IPS DF 19.7 (cell line): ENCODE measurements at regions not wholly inside any gene's neighbourhood (a gene's known extent, or its start where the extent isn't known, plus 50 kb on each side); places are given as distances from the start of the nearest gene placed in this dataset.

Source experiments
- DNase-seq: peaks from one replicate; pipeline ENCODE4 v3.0.0-alpha.2; 2013; ENCODE audit warnings: low read depth, low spot score

DNA sequence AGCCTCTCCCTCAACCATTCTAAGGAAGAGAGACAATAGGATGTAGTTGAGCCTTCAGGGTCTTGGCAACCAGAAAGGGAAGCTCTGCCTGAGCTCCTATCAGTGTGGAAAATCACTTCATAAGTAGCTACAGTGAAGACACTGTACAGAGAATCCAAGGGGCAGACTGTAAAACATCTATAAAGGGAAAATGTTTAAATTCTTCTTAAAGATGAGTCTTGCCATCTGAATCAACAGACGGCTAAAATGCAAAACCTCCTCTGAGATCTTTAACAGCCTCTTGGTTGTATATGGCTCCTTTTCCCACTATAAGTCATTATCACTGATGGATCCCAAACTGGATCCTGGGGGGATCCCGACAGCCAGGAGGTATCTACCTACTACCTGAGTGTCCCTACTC, 239.2 kb upstream of the SOX9 start:
- DNase-seq = no peak

DNA sequence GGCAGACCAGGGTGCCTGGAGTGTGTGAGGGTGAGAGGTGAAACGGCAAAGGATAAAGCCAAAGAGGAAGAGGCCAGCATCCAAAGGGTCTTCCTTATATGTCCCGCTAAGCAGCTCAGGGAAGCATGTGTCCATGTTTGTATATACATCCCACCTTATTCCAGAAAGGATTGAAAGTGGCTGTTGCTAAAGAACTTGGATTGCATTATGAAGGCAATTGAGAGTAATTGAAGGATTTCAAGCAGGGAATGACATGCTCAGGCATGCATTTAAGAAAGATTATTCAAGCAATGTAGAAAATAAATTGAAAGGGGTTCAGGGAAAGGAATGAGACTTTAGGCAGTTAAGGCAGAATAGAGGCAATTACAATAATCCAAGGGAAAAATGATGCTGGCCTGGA, 237.6 kb upstream of the SOX9 start:
- no peak for DNase-seq

DNA sequence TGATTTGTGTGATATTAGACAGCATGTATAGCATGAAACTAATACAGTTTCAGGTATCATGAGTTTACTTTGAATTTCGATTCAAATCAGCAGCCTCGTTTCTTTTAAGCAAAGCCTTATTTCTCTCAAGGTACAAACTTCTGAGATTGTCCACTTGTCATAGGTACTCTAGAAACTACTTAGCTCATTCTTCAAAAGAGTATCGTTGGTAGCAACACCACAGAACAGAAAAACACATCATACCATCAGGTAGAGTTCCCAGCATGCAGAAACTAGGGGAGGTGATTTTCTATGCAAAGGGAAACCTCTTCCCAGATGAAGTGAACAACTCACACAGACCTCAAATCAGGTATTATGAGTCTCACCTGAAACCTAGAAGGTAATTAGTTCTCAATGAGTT, 237.0 kb upstream of the SOX9 start:
- DNase-seq = no peak

DNA sequence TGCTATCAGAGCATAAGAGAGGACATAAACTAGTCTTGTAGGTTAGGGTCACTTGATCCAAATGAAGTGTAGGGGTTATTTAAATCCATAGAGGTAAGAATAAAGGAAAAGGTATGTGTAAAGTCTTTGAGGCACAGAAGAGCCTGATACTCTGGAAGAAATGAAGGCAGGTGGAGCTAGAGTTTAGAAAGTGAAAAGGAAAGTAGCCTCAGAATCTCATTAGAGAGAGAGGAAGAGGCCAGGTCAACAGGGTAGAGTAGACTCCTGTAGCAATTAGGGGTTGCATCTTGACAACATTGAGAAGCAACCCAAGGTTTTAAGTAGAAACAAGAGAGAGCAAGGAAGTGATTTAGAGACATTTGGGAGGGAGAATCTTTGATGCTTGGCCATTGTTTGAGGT, 235.2 kb upstream of the SOX9 start:
- no peak for DNase-seq

DNA sequence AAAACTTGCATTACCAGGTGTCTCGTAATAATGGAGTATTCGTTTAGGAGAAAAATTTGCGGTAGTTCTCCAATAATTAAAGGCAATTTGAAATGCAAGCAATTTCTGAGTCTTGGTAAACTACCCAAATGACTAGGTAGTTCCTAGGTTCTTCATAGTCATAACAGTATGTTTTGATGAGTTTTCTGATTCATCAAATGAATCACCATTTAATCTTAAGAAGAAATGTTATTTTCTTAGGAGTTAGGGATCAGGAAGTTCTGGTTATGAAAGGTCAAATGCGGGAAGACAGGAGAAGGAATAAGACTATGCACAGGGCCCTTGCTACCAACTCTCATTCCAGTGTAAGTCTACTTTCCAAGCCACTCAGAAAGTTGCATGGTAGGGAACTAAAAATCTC, 221.5 kb upstream of the SOX9 start:
- DNase-seq = no peak

DNA sequence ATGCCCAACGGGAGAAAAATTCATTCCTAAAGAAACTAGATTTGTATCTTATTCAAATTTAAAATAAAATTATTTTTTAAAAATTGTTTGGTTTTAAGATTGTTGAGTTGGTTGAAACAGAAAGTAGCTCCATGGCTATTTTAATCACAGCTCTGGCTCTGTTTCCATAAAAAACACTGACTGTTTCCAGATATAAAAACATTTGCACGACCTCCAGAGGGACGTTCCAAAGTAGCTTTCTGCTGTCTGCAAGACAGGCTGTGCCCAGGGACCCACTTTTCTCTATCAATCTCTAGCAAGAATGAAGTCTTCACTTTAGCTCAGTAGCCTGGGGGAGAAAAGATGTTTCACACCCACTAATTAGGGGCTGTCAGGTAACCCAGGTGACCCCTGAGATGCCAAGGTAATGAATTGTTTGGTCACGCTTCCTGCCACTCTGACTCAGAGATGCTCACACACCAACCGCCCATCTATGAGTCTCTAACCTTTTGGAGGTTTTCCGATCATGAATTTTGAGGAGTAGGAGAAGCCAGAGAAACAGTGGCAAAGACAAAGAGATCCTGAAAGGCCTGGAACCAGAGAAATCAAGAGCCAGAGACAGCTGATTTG, 220.1 kb upstream of the SOX9 start:
- DNase-seq = no peak

DNA sequence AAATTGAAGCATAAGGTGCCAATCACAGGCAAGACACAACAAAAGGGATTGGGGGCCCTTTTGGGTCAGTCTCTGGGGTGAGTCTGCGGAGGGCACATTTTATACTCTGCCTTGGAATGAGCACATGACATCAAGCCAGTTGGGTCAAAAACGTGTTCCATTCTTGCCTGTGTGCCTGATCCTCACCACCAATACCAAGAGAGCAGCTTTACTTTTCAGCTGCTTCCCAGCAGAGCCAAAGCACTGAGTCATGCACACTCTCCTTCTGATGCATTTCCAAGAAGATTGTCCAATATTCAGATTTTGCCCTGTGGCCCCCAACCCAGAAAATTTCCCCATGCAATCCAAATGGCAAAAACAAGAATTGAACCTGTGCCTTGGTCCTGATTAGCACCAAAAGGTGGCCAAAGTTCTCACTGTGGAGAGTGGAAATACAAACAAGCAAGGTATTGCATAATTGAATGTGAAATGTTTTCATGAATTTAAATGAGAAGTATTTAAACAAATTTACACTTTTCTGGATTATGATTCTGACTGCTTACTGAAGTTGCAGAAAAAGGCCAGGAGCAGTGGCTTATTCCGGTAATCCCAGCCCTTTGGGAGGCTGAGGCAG, 217.8 kb upstream of the SOX9 start:
- DNase-seq = no peak

DNA sequence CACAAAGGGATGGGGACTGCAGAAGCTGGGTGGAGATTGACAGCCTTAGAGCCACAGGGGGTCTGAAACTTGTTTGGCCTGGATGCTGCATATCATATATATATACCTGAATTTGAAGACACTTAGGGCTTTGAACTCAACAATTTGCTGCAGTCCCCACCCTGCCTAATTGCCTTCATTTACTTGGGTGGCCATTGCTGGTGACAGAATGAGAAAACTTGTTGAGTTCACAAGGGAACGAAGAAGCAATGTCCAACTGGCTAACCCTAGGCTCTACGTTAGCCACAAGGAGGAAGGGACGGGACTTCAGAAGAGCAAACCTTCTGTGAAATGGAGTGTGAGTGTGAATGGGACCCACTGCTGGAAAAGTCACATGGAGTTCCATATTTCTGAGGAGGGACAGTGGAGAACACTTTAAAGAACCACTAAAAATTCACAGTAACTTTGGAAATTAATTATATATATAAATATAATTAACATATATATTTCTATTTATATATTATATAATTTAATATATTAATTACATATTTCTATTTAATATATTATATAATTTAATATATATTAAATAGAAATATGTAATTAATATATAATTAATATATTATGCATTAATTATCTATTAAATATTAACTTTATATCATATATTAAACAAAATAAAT, 215.3 kb upstream of the SOX9 start:
- no peak for DNase-seq

DNA sequence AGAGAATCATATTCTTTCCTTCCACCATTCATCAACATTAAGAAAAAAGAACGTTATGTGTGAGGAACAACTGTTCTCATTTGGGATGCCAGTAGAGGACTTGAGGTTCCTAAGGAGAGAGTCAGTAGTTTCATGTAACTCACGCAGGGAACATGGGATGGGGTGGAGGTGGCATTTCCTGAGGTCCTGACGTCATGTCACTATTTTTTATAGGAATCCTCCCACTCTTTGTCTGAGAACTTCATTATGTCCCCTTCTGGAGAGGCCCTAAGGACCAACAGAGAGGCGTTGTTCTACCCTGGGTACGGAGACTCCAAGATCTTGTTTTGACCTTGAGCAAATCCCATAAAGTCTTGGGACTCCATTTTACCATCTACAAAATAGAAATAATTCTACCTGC, 211.7 kb upstream of the SOX9 start:
- DNase-seq = no peak

DNA sequence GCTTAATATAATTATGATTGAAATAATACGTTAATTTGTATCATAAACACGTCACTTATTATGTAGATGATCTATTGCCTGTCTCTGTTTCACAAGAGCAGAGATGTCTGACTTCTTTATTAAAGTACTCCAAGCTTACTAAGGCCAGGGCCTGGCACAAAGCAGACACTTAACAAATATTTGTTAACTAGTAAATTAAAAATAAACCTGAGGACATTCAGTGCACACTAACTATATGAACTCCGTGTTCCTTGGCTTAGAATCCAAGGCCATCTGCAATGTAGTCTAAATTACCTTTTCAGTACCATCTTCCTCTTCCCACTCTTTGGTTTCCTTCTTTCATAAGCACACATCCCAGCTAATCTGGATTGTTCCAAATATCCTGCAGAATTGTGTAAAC, 210.8 kb upstream of the SOX9 start:
- no peak for DNase-seq

DNA sequence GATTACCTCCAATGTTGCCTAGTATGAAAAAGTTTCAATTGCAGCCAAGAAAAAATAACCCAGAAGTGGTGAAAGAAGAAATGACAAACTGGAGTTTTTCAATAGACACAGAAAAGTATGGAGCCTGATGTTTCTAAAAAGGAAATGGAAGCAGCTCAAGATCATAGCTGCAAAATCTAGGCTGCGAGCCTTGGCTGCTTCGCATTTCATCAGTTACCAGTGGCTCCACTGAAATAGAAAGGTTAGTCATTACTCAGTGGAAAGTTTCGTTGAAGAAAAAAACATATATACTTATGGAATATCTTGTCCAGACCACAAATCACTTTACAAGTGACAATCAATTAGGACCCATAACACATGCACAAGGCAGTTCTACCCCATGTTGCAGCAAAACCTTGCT, 206.8 kb upstream of the SOX9 start:
- DNase-seq = no peak

DNA sequence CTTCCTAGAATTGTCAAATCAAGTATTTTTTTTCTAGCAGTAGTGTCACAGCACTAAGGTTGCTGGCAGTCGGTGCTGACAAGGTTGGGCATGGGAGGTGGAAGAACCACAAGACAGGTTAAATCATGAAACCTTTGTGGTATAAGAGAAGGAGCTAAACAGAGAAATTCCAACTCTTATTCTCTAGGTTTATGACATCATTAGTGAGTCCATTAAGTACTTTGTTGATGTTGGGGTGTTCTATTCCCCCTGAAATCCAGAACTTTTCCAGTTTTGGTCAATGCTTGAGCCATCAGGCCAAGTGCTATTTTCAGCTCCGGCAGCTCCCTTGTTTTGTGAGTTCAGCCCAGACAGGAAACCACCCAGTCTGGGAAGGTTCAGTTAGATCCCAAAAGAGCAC, 206.0 kb upstream of the SOX9 start:
- DNase-seq = no peak

DNA sequence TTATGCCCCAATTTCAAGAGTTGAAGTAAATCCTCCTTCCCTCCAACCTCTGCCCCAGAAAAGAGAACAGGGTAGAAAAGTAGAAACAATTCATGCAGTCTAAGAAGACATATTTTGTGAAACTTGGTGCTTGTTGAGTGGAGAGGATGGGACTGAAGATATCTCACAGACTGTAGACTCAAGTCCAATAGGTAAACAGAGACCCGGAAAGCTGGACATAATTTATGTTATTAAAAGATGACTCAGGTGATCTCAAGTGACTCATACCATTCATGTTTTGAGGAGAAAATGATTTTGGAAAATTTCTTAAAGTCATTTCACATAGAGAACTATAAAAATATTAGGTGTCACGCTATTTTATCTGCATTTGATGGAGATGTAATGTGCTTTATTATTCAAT, 203.1 kb upstream of the SOX9 start:
- no peak for DNase-seq

DNA sequence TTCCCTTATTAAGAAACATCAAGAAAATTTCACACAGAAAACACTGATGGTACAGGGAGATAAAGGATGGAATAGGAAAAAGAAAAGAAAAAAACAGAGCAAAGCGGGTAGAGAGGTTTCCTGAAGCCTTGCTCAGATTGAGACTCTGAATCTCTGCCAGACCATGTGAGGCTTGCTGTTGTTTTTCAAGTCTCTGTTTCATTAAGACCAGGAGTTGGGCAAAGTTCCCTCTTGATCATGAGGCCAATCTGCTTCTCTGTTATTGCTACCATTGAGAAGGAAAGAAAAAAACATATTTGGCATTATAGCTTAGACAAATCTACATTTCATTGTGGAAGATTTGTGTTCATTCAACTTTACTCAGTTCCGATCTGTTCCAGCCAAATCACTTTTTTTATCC, 201.6 kb upstream of the SOX9 start:
- DNase-seq = no peak

DNA sequence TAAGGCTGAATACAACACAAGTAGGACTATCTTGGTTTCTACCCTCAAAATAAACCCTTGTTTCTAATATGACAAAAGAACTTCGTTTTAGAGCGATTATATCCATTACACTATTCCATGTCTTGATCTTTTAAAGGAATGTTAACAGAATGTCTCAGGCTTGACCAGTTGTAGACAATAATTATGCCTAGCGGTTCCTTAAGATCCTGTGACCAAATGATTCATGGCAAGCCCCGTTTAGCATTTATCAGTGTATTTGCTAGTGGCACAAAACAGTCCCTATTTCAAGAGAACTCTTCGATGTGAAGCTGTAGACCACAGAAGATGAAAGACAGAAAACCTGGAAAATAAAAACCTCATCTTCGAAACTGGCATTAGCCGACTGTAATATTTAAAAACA, 200.9 kb upstream of the SOX9 start:
- no peak for DNase-seq

DNA sequence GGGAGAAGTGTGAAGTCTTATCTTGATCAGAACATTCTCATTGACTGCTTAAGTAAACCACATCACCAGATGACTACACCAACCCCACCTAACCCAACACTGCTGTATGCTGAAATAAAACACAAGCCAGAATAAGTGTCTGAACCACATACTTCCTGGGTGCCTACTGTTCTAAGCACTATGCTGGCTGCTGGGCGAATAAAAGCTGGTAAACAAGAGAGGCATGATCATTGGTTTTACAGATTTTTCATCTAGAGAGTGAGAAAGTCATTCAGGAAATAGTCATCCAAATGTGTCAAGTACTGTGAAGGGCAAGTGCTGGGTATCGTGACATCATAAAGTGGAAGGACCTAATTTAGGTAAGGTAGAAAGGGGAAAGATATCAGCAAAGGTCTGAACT, 199.0 kb upstream of the SOX9 start:
- DNase-seq = no peak

DNA sequence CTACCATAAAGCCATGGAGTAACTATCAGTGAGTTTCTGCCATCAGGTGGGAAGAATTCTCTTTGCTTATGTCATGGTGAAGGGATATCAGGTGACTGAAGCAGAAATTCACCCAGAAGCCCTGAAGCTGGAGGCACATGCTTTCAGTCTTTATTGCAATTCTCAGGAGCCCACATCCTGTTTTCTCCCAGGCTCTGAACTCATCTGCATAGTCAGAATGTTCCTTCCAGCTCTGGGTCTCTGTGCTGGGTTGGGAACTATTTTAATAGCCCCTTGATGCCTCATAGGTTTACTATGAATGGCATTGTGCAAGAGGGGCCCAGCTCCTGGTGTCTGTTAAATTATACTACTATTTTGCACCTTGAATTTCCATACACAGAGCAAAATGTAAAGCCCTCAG, 198.4 kb upstream of the SOX9 start:
- no peak for DNase-seq

DNA sequence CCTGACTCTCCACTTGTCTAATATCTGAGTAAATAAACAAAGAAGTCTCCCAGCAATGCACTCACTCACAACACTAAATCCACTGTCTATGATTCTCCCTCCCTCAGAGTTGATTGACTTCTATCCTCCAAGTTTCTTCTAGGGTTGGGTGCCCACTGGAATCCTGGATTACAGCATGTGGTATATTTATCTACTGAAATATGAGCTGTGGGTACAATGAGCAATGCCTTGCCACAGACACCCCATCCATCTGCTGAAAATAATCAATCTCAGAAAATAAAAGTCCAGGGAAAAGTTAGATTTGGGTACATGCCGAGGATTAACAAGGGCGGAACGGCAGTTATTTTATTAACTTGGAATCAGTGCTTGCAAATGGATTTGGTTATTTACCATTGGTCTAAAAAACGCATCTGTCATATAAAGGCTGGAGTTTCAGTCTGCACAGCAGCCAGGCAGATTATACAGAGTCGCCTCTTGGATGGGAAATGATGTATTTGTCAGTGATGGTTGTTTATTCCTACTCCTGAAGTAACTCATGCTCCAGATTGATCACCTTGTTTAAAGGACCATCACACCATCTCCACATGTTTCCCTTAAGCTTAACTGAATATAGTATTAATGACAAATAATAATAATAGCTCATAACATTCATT, 193.9 kb upstream of the SOX9 start:
- no peak for DNase-seq

DNA sequence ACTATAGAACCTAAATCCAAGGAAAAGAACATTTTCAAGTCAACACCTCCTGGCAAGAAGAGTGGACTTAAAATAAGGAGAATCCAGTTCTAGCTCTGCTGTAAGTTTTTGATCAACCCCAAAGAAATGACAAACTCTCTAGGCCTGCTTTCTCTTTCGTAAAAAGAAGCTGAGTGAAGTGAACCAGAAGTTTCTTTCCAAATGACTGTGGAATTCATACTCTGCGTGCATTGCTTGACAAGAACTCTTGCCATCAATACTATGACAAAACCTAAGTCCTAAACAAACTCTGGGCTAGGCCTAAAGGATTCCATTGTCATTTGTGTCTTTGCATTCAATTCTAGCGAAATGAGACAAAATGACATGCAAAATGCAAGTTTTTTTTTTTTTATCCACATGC, 187.5 kb upstream of the SOX9 start:
- DNase-seq = no peak

DNA sequence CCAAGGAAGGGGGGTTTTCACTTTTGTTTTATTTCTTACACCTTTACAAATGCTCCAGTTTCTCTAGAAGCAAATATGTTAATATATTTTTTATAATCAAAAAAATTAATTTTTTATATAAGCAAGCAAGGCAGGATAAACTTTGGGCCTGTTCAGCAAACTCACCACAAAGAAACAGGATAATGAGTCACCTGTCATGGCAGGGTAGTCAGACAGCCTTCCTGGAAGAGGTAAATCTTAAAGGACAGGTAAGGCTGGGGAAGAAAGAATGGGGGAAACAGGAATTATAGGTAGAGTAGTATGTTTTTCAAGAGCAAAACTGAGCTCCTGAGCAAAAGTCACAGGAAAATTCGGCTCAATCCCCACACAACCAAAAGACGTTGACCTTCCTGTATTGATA, 186.3 kb upstream of the SOX9 start:
- DNase-seq = no peak

DNA sequence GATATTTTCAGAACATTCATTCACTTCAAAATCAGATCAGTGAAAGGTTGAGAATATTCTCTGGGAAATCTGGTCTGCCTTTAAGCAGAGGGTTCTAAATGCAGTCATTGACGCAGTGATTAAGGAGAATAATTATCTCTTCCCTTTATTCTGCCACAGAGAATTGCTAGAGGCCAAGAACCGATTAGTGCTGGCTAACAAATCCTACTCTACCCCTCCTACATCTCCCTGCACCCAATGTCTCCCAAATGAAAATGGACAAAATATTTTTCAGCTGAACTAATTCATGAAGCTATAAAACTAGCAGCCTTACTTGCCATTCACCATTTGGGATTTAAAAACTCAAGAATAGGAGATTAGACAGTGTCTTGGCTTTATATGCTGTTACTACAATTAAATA, 185.5 kb upstream of the SOX9 start:
- DNase-seq = no peak

DNA sequence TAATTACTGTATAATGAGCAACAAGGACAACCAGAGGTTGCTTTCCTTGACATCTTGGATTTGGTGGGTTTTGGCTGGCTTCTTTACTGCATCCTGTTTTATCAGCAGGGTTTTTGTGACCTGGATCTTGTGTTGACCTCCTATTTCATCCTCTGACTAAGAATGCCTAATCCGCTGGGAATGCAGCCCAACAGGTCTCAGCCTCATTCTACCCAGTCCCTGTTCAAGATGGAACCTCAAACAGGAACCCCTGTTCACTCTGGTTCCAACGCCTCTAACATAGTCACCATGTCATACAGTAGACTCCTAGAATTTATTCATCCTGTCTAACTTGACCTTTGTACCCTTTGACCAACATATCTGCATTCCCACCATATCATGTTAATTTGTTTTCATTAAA, 183.8 kb upstream of the SOX9 start:
- no peak for DNase-seq

DNA sequence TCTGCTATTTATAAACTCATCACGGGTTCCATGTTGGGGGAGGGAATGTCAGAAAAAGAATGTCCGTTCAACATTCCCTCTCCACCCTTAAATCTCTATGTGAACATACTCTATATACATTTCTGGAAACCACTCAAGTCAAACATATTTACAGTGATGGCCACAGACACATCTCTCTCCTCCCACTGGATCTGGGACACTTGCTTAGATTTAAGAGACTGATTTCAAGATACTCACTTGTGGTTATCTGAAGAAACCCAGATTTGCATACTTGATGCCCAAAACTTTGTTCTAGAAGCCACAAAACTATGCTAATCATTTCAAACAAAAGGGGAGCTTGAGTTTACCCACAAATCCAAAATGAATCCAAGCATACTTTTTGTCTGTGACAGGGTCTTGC, 182.9 kb upstream of the SOX9 start:
- DNase-seq = no peak
